ENCODE measurements at regions not wholly inside any gene's neighbourhood (a gene's known extent, or its start where the extent isn't known, plus 50 kb on each side); places are given as distances from the start of the nearest gene placed in this dataset.

DNA sequence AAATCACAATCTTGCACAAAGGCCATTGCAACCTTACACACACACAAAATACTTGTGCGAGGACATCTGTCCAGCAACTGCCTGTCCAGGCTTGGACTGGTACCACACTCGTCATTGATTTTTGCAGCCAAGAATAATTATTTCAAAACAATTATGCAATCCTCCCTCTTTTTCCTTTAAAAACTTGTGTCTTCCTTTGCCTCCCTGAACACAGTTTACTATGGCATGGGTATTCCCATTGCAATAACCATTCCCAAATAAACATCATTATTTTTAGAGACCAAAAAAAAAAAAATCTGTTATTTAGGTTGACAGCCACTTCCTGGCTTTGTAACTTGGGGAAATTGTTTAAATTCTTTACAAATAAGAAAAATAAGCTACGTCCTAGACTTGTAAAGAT is 54.0 kb downstream of the C11orf91 start:
- DNase-seq (ENCODE audit: low read depth in 3 of 3) = no peak

DNA sequence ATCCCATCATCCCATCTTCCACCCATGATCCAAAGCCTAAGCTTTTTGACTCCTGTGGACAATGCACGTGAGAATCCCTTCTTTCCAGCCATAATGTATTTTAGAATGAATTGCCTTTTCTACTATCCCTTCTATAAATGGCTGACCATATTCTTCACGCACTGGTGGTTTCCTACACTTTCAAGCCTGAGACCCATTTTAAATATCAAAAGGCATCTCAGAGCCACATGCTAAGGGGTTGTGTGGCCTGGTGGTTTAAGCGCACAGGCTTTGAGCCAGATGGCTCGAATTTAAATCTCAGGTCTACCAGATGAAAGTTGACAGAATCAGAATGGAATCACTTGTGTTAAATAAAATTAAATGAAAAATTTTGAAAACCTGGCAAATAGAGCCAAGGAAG is 54.5 kb downstream of the C11orf91 start:
- DNase-seq (ENCODE audit: low read depth in 3 of 3) = no peak

DNA sequence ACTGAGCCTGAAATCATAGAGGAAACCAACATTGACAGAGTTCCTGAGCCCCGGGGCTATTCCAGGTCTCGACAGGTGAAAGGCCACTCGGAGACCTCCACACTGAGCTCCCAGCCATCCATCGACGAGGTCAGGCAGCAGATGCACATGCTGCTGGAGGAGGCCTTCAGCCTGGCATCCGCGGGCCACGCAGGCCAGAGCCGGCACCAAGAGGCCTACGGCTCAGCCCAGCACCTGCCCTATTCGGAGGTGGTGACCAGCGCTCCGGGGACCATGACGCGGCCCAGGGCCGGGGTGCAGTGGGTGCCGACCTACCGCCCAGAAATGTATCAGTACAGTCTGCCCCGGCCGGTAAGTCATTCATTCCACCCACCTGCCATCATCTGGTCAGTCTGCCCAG is 54.9 kb downstream of the C11orf91 start:
- DNase-seq (ENCODE audit: low read depth in 3 of 3) = no peak

DNA sequence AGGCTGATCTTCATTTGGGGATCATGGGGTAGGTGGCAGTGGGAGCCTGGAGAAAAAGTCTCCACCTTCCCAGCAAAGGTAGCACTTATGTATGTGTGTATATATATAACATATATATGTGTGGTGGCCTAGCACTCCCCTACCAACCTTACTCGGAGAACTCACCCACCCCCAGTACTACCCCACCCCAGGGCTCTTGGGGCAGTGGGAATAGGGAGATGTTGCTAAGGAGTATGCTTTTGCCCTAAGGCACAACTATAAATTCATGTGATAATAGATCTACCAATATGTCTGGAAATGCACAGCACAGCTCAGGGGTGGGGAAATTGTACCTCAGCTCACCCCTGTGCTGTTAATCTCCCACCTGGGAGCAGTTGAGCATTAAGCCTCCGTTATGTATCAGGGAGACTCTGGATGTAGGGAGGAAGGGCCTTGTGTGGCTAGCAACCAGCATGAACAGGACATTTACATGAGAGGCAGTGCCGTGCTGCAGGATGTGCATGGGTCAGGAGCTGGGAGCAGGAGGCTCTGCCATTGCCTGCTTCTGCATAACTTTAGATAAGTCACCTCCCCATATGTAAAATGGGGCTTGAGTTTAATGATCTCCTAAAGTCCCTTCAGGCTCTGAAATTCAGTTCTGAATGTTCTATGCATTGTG is 57.3 kb downstream of the C11orf91 start:
- no peak for DNase-seq (ENCODE audit: low read depth in 3 of 3)

DNA sequence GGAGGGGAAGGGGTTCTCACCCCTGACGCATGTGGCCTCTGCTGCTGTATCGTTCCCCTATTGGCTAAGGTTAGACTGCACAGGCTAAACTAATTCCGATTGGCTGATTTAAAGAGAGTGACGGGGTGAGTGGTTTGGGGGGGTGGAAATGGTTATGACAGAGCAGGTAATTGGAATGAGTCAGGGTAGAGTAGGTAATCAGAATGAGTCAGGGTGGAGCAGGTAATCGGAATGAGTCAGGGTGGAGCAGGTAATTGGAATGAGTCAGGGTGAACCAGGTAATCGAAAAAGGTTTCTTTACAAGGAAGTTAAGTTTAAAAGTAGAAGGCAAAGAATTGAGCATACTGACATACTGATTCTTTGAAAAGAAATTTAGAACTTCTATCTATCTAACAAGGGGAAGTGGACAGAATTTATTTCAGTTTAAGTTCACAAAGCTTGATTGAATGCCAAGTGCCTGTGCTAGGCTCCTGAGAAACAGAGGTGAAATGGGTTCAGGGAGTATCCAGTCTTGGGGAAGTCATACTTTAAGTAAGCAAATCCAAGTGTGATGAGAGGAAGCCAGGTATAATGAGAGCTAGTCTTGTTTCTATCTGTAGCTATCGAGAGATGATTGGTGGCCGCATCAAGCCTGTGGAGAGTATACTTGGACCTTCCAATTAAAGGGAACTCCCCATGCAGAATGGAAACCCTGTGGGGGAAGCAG is 58.0 kb downstream of the C11orf91 start:
- DNase-seq (ENCODE audit: low read depth in 3 of 3) = no peak

DNA sequence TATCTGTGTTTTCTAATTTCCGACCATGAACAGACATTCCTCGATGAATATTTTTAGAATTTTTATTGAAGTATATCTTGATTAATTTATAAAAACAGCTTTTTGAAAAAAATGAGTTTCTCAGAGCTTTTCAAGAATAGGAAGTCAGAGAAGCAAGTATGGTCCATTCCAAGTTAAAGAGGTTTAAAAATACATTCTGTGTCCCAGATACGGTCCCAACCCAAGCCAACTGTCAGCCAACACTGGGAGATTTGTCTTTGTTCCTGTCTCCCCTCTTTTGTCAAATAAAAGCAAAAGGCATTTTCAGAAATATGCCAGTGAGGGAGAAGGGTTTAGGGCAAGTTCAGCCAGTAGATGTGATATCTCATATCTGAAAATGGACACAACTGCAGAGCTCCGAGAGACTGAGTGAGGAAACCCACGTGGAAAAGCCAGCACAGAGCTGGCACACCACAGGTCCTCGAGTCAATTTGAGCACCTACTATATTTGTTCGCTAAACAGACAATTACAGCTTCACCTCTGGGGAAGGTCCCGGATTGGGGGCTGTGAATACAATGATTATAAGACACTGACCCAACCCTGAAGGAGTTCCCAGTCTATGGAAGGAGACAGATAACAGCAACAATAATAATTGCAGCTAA is 59.8 kb downstream of the C11orf91 start:
- DNase-seq (ENCODE audit: low read depth in 3 of 3) = no peak

DNA sequence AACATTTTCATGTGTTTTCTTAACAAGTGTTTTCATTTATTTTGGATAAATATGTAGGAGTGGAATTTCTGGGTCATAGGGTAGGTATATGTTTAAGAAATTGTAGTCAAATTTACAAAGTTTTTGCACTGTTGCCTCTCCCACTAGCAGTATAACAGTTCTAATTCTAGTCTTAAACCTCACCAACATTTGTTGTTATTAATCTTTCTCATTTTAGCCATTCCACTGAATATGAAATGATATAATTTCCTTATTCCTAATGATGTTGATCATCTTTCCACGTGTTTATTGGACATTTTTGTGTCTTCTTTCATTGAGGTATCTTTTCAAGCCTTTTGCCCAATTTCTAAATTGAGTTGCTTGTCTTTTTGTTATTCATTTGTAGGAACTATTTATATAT is 62.0 kb downstream of the C11orf91 start:
- no peak for DNase-seq (ENCODE audit: low read depth in 3 of 3)

DNA sequence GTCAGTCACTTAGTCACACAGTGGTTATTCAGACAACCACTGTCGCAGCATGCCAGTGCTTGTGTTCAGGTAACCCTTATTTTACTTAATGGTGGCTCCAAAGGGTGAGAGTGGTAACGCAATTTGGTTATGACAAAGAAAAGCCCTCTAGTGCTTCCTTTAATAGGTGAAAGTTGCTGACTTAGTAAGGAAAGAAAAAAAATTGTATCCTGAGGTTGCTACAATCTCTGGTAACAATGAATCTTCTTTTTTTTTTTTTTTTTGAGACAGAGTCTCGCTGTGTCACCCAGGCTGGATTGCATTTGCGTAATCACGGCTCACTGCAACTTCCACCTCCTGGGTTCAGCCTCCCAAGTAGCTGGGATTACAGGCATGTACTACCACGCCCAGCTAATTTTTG is 64.5 kb downstream of the C11orf91 start:
- DNase-seq (ENCODE audit: low read depth in 3 of 3) = no peak

DNA sequence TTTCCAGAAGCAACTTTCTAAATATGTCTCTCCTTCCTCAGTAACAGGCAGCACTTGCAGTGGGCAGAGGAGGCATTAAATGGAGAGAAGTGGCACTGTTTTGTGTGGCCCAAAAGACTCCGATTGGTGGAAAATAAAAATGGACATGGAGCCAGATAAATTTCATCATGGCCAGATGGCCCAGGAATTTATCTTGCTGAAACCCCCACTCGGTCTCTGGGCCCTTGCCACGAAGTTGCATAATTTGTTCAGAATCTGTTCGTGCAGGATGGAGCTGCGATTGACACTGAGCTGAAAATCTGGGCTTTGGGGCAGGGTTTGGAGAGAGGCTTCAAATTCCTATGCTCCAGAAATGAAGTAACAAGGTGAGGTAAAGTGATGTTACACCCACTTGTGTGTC is 65.5 kb downstream of the C11orf91 start:
- no peak for DNase-seq (ENCODE audit: low read depth in 3 of 3)

DNA sequence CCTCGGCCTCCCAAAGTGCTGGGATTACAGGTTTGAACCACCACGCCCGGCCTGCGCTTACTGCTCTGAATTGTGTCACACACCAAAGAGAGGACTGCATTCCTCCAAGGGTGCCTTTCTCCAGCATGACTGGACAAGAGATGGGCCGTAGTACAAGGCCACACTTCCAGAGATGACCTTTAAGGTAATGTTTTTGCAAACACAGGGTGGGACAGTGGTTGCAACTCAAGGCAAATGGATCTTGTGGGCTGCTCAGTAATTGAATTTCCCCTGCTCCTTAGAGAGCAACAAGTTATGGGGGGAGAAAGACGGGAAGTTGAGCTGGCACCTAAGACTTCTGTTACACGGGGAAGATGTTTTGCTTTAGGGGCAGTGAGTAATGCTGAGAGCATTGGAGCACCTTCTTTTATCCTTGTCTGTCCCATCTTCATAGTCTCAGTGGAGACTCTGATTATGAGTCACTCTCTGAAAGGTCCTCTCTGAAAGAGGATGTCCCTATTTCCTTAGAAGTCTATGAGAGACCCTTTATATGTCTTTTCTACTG is 66.3 kb downstream of the C11orf91 start:
- no peak for DNase-seq (ENCODE audit: low read depth in 3 of 3)

DNA sequence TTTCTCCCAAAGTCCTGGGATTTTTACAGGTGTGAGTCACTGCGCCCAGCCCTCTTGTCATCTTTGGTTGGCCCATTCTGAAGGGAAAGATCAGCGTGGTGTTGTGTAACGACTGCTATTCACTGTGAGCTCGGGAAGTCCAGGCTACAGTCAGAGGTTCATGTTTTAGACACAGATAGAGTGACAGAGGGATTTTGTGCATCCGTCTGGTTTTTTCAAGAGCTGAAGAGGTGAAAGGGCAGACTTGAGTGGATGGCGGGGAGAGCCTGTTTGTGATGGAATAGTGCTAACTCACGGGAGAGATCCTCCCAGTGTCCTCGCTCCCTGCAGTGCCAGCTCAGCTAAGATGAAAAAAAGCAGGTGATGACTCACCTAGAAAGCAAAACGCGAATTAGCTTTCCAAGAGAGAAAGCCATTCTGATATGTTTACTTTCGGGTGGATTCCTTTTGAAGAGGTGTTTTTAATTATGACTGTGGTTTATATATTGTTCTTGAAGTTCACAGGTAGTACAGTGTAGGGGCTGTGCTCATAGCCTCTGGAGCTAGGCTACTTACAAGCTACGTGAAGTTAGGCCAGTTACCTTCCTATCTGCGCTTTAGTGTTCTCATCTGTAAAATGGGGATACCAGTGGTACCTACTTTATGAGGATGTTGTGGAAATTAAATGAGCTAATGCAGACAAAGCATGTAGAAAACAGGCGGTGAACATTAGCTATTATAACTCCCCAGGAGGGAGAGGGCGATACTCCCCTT is 67.2 kb downstream of the C11orf91 start:
- DNase-seq (ENCODE audit: low read depth in 3 of 3) = no peak

DNA sequence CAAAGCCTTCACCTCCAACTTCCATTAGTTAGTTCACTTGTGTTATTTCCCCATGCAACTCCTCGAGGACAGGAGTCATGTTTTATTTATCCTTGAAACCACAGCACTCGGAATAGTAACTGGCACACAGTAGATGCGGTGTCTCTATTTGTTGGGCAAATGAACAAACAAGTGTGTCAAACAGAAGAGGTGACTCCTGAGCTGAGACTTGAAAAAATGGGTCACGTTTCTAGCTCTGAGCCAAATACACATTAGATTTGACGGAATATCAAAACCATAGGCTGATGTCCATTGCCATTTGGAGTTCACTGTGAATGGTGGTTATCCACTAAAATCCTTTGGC is 68.9 kb downstream of the C11orf91 start:
- no peak for DNase-seq (ENCODE audit: low read depth in 3 of 3)

DNA sequence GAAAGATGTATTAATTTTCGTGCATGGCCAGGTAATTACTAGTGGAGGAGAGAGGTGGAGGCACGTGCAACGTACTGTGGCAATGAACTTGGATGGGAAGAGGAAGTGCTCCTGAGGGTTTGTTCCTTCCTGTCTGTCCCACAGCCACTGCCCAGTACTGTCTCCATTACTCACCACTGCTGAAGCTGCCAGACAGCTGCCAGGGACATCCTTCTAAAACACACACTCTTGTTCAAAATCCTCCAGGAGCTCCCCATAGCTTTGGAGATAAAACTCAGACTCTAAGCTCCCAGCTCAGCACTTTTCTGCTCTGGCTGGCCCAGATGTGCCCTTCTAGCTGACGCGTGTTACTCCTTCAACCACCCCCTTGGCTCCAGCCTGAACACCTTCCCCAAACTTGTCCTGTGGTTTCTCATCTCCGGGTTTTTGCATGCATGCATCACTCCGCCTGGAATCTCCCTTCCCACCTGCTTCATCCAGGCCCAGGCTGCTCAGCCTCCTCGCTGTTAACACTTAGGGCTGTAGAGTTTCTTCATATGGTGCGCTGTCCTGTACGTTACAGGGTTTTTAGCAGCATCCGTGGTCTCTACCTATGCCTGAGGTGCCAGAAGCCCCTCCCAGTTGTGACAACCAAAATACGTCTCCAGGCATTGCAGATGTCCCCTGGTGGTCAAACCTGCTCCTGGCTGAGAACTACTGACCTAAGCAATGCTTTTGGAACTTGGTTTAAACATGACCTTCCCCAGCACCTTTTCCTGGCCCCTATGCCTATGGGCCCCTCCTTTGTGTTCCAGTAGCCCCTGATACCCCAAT is 69.5 kb downstream of the C11orf91 start:
- DNase-seq (ENCODE audit: low read depth in 3 of 3) = no peak

DNA sequence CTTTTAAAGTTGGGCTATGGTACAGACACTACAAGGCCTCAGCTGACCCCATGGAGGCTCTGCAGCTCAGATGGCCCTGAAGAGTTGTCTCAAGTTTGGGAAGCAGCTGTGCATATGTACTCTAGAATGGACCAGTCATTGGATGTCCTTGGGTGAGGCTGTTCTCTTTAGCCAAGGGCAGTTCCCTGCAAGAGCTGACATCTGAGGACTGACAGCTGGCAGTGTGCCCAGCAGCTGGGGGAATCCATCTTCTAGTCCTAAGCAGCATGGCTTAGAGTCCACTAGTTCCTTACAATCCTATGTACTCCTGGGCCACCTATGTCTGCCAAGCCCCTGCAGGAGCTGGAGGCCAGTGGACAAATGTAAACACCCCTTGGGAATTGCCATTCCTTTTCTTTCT is 76.5 kb downstream of the C11orf91 start:
- DNase-seq (ENCODE audit: low read depth in 3 of 3) = no peak

DNA sequence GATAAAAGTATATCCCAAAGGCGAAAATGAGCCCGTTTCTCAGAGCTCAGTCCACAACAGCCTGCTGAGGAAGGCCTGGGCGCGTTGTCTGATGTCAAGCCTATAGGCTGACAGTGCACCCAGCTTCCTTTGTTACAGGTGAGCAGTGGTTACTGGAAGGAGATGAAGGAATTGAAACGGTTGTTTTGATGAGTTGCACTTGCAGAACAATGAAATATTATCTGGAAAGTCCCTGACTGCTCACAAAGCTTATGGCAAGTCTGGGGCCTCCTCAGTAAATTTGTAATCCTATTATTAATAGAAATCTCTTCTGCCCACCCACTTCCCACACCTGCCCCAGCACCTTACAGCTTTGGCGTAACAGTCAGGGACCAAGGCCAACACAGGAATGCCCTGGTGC is 77.8 kb downstream of the C11orf91 start:
- no peak for DNase-seq (ENCODE audit: low read depth in 3 of 3)

DNA sequence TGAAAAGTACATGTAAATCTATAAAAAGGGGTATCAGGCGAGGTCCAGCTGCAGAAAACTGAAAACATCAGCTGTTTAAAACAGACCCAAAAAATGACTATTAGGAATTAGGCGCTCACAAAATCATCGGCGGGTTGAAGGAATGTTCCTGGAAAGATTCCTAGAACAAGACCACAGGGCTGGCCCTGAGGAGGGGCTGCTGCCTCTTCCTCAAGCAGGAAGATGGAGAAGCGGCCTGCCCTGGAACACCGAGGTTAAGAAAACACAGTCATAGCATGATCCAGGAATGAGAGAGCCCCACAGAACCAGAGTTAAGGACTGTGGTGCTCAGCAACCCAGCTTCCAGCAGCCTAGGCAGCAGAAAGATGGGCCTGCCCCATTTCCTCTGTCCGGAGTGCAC is 78.4 kb downstream of the C11orf91 start:
- DNase-seq (ENCODE audit: low read depth in 3 of 3) = no peak

DNA sequence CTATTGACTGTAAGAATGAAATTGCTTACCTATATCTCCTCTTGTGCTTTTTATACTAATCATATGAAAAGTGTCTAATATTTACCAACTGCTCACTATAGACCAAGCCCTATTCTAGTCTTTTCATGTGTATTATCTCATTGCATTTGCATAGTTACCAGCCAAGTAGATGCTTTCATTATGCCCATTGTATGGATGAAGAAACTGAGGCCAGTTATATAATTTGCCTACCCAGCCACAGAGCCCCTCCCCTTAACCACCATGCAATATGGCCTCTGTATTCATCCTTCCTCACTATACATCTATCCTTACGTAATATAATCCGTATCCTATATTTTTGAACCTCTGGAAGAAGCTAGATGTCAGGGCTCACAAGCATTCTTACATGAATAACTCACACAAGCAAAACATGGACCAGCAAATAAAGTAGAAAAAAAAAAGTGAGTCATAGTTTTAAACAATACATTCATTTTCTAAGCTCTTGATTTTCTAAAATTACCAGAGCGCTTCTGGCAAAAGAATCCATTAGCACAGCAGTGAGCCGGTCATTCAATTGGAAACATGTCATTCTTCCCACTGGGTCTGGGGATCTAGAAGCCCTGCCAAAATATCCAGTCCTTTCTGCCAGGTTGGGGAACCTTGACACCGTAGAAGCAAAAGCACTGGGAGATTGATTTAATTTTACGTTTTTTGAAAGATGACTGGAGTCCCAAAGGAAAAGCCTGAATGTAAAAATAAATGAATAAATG is 80.0 kb downstream of the C11orf91 start:
- DNase-seq (ENCODE audit: low read depth in 3 of 3) = no peak

DNA sequence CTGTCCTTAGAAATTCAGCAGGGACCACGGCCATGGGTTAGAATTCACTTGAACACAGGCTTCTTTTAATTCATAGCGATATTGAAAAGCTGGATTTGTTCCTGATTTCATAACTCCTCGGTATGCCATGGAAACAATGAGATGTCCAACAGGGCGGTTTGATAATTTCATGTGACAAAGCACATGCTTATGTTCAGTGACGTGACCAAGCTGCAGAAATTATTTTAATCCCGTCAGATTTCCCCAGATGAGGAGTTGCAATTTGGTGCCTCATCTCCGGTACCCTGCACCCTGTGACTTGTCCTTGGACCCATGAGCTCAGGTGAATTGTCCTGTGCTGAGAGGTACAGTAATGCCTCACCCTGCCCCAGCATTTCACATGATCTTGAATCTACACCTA is 81.7 kb downstream of the C11orf91 start:
- no peak for DNase-seq (ENCODE audit: low read depth in 3 of 3)

DNA sequence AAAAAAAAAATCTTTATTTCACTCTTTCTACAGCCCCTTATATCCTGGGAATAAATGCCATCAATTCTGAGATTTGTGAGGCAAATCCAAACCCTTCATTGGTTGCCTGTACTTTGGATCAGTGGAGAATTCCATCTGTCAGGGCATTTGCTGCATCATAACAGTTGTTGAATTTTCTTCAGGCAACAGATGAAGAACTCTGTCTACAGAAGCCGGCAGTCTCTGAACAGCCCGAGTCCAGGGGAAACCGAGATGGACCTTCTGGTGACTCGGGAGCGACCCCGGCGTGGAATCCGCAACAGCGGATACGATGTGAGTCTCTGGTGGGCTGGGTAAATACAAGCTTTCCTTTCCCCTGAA is 82.3 kb downstream of the C11orf91 start:
- DNase-seq (ENCODE audit: low read depth in 3 of 3) = no peak

DNA sequence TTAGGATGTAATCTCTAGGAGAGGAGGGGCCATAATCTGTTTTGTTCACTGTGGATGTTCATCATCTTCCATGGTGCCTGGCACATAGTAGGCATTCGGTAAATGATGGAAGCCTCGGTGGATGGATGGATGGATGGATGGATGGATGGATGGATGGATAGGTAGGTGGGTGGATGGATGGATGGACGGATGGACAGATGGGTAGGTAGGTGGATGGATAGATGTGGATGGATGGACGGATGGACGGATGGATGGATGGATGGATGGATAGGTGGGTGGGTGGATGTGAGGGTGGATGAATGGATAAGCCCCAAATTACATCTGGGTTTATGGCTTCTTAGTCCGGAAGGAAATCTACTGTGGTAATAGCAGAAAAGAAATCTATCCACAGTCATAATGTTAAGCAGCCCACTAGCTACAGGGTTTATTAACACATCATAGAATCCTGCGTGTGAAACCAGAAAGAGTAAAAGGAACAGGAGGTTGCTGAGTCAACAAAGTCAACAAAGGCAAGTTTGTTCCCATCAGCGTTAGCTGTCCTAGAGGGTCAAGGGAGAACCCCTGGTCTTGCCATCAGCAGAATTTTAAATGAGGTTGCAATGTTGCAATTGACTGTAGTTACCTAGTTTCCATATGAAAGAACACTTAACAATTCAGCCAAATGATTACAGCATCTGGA is 82.8 kb downstream of the C11orf91 start:
- DNase-seq (ENCODE audit: low read depth in 3 of 3) = no peak

All from stimulated activated CD4-positive, alpha-beta T cell treated with anti-CD3 and anti-CD28 coated beads, TNF-alpha, amount 100 ng/mL, for 24 hours (primary cell).